DMS53 (cell line): ENCODE measurements at regions not wholly inside any gene's neighbourhood (a gene's known extent, or its start where the extent isn't known, plus 50 kb on each side); places are given as distances from the start of the nearest gene placed in this dataset.

ENCODE experiments used
- DNase-seq: peaks from one replicate; lab custom pipeline; 2025; lab: John Stamatoyannopoulos, UW

DNA sequence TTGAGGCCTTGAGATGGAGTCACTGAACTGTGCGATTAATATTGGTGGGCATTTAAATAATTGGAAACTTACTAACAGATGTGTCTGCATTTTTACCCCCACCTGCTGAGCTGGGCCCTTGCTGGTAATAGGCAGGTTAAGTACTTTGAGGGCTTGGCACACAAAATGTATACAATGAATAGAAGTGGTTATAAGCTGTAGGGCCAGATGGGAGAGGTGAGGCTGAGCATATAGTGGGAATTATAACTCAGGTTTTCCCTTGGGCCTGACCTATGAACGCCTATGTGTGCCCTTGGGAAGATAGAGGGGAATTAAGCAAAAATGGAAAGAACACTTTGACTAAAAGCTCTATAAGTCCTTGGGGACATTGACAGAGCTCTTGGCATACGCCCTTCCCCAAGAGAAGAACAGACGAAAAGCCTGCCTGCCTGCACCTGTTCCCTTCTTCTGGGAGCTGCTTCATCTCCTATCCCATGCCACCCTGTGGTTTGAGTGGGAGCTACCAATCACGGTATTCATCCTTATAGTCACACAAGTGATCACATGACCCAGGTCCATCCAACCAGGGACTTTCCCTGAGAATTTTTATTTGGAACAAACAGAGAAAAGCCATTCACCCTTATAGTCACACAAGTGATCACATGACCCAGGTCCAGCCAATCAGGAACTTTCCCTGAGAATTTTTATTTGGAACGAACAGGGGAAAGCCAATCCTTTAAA is 260.7 kb upstream of the CSF3R start:
- DNase-seq: no peak

DNA sequence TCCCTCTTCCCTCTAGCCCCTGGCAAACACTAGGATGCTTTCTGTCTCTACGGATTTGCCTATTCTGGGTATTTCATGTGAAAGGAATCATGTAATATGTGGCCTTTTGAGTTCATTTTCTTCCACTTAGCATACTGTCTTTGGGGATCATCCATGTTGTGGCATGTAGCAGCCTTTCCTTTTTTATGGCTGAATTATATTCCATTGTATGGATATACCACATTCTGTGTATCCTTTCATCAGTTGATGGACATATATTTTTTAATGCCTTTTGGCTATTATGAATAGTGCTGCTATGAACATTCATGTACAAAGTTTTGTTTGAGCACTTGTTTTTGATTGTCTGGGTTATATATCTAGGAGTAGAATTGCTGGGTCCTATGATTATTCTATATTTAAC is 258.4 kb upstream of the CSF3R start:
- DNase-seq: no peak

DNA sequence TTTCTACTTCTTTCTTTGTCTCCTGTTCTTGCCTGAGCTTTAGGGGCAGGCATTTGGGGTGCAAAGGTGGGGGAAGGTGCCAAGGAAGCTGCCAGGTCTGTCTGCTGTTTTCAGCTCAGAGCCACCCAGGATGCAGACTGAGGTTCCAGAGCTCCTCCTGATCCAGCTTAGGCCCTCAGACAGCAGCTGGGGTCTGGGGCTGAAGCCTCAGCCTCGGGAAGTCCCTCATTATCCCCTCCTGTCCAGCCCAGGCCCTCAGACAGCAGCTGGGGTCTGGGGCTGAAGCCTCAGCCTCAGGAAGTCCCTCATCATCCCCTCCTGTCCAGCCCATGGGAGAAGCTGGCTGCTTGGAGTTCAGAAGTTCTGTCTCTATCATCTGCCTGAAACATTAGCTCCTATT is 257.7 kb upstream of the CSF3R start:
- no peak for DNase-seq

DNA sequence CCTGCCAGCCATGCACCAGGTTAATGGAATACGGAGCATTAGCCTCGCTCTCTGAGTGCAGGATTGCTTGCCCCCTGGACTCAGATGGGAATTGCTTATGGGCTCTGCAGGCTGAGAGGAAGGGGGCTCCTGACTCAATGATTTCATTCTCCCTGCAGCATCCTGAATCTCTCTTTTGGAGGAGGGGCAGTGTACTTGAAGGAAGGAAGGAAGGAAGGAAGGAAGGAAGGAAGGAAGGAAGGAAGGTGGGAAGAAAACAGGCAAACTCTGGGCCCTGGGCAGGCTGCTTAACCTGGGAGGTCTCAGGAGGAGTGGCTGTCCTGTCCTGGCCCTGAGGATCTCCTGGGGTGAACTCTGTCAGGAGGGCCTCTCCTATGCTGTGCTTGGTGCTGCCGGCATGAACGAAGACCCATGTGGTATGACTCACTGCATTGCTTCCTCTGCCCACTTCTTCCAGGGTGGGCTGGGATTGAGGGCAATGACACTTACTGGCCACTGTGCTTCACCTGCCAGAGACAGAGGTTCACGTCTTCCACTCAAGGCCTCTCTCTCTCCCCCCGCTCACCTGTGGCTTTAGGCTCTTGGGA is 257.1 kb upstream of the CSF3R start:
- no peak for DNase-seq

DNA sequence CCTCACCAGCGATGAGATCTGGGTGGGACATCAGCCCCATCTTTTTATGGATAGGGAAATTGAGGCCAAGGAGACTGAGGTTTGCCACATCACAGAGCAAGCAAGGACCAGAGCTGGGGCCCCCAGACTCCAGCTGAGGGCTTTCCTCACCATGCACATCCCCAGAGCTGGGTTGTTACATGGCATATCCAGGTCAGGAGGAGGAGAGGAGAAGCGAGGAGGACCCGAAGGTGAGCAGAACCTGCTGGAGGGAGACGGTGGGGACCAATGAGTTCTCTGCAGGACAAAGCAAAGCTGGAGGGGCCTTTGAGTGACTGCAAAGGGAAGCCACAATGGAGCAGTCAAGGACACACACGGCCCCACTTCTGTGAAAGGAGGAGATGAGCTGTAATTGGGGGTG is 255.5 kb upstream of the CSF3R start:
- DNase-seq: no peak

DNA sequence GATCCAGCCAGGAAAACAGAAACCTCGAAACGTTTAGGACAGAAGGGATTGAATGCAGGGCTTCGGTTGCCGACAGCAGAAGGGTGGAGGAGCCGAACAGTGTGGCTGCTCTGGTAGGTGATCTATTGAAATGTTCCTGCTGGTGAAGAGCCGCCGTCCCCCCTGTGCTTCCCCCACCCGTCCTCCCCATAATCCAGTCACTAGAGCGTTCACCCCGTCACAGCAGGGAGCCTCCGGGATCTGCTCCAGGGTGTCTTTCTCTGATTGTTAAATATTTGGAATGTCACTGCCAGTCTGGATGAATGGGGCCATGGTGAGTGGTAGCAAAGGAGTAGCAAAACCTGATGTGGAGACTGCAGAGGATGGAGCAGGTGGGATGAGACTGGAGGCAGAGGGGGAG is 255.1 kb upstream of the CSF3R start:
- no peak for DNase-seq

DNA sequence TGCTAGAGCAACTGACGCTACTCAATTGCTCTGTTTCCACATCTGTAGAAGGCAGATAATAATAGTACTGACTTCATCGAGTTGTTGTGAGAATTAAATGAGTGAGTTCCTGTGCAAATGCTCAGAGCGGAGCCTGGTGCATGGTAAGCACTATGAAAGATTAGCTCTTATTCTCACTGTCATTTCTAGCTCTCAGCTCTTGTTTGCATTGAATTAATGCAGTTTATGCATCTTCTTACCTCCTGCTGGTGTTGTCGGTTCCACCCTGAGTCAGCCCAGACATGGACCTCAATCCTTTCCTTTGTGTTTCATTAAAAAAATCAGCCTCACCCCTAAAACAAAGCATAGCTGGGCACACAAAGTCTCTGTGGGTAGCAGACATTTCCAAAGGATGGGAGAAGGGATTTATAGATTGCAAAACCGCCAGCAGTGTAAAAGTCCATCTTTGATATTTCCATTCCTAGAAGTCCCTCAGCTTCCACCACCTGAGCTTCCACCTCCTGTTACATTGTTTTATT is 254.4 kb upstream of the CSF3R start:
- no peak for DNase-seq

DNA sequence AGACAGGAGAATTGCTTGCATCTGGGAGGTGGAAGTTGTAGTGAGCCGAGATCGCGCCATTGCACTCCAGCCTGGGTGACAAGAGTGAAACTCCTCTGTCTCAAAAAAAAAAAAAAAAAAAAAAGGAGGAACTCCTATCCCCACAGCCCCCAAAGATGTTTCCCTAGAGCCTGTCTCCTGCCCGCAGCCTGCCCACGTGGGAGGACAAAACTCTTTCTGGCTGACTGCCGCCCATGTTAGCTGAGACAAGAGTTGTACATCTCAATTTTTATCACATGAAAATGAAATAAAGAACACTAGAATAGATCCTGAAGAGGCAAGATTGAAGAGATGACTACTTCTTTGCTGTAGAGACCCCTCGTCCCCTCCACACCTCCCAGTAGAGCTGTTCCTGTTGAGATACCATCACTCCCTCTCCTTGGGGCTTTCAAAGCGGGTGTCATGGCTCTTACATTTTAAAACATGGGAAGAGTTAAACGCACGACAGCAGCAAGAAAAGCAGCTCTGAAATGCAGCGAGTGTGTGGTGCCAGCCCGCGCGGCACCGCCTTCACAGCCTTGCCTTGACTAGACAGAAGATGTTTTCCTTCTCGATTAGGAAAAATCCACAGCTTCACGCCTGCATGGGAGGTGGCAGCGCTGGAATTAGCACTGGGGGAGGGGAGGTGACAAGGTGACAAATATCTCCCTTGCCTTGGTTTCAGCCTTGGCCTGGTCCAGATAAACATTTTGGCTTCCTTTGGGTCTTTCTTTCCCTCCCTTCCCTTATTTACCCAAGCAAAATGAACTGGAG is 253.4 kb upstream of the CSF3R start:
- no peak for DNase-seq

DNA sequence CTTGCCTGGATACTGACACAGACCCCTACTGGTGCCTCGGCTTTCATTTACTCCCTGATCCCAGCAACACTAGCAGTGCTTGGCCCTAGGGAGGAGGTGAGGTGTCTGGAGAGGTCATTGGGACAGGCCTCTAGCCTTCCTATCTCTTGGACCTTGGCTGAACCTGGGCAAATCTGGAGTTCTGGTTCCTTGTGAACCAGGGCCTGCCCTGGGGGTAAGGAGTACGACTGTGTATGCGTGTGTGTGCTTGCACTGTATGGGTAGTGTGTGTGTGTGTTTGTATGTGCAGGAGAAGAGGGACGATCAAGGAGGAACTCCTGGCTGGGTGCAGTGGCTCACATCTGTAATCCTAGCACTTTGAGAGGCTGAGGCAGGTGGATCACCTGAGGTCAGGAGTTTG is 252.7 kb upstream of the CSF3R start:
- DNase-seq: no peak

DNA sequence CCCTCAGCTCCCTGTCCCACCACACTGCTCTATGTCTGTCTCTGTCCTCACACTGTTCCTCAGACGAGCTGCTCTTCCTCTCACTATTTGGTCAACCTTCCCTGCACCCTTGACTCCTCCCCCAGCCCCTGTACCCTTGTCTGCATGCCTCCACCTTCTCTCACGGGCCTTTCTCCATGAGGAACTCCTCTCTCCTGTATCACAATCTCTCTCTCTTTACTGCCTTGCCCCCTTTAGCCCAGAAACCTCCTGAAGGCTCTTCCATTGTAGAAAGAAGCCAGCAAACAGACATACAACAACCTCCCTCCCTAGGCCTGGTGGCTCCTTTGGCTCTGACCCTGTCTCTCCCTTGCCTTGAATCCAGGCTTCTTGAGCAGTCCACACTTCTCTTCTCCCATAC is 251.6 kb upstream of the CSF3R start:
- no peak for DNase-seq

DNA sequence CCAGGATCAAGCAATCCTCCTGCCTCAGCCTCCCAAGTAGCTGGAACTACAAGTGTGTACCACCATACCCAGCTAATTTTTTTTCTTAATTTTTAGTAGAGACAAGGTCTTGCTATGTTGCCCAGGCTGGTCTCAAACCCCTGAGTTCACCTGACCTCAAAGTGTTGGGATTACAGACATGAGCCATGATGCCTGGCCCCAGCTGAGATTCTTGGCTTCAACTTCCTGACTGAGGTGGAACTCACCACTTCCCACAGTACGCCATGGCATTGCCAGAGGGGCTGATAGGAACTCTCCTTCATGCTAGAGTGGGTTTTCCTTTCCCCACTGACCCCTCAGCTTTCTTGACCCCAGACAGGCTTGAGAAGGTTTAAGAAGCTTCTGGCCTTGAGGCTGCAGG is 251.0 kb upstream of the CSF3R start:
- DNase-seq: no peak

DNA sequence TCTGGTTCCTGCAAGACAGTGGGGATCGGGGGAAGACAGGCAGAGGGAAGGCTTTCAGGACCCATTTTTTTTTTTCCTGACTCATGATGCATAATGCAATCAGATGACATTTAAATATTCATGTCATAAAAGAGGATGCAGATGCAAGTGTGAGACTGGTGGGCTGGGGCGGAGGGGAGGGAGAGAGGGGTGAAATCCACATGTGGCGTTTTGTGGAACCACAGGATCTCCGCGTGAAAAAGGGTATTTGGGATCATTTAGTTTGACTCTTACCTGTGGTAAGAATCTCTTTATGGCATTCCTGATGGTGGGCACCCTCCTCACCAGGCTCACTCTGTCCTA is 249.3 kb upstream of the CSF3R start:
- no peak for DNase-seq

DNA sequence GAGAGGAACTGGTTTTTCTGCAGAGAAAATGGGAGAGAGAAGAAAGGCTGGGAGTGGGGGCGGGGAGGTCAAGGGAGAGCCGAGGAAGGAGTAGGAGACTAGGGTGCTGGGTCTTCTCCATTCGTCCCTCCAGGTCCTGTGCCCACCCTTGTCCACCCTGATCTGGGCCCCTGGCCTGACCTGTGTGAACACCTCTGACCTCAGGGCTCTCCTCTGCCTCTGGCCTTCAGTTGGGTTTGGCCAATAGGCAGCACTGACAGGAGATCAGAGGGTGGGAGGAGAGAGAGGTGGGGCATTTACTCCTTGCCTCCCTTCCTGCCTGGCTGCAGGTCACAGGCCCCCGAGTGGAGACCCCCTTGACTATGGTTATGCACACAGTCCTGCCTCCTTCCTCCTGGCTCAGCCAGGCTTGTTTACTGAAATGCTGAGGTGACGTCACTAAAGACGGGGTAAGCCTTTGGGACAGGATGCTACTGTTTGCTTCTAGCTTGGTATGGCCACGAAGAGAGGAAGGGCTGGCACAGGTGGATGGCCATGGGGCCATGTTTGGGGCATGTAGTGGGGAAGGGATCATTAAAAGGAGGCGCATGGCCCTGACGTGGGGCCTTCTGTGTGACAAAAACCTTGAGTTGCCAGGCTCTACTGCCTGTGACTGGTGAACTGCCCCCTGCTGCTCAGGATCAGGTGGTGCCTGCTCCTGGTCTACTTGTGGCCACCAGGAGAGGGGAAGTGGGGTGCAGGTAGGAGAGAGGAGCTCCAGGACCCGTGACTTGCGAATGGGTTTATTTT is 248.7 kb upstream of the CSF3R start:
- peak; percentile 15 for DNase-seq

DNA sequence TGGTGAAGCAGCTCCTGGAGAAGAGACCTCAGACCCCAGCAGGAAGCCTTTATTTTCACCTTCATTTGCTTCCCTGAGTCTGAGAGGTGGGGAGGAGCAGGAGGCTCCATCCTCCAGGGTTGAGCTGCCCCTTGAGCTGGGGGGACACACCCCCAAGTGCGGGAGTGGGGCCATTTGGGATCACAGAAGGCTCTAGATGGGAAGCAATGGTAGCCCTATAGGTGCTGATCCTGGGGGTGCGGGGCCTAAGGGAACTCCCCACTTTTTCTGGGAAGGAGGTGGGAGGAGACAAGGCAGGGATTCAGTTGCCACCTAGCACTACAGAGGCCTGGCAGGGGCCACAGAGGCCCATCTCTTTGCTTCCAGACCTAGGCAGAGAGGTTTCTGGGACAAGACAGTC is 247.9 kb upstream of the CSF3R start:
- DNase-seq: no peak

DNA sequence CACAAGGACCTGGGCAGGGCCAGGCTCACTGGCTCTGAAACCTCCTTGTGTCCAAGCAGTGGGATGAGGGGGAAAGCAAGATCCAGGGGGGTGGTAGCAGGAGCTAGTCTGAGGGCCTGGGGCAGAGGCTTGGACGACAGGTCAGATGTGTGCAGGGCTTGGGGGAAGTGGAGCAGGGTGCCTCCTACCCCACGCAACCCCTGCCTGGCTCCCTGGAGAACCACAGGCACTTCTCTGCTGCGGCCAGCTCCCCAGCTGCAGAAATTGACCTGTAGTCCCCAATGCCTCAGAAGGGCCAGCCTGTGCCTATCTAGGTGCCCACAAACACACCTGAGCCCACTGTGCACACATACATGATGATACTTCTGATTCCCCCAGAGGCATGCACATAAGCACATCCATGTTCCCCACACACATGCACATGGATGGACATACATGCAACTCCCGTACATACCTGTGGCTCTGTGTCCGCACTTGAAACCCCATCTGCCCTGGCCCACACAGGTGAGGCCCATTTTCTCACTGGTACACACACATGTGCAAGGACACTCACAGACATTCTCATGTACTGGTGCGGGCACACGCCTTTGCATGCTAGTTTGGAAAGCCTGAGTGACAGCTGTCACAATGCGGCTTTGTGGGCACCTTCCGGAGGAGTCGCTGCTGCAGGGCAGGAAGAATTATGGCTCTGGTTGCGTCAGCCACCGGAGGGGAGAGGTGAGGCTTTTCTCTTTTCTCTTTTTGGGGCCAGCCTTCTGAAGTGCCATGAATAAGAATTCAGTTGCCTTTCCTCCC is 247.2 kb upstream of the CSF3R start:
- DNase-seq: no peak

DNA sequence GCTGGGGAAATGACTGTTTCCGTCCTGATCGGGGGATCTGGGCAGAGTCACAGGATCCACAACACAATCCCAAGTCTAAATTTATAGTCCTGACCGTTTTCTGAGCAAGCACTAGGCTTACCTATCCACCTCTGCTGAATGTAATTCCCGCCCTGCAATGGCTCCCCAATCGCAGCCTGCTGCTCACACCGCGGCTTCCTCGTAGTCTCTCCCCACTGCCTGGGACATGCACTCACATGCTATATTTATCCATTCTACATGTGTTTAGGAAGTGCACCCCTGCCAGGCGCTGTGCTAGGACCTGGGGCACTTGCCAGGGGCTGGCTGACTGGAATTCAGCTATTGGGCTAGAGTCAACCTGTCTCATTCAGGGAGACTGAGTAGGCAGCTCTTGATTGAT is 246.6 kb upstream of the CSF3R start:
- DNase-seq: no peak

DNA sequence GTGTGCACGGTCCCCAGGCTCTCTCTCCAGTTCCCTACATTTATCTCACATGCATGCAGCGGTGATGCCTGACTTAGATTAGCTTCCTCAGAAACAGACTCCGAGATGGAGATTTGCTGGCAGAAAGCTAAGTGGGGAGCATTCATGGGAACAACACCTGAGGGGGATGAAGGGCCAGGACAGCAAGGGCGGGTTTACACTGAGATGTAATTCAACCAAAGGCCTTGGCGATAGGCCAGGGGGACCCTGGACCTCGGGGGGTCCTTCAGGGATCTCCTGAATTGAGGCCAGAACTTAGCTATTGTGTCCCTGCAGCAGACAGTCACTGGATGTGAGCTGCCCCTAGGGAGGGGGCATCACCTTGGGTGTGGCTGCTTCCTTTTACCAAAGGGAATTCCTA is 246.1 kb upstream of the CSF3R start:
- DNase-seq: no peak

DNA sequence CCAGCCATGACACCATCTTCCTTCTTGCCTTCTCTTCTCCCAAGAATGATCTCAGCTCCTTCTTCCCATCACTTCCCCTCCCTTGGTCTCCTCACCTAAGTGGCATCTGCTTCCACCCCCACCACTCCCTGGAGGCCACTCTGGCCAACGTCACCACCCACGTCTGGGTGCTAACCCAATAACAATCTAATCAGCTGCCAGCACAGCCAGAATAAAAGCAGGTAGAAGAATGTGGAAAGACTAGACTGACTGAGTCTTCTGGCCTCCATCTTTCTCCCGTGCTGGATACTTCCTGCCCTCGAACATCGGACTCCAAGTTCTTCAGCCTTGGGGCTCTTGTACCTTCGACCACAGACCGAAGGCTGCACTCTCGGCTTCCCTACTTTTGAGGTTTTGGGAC is 245.3 kb upstream of the CSF3R start:
- DNase-seq: no peak

DNA sequence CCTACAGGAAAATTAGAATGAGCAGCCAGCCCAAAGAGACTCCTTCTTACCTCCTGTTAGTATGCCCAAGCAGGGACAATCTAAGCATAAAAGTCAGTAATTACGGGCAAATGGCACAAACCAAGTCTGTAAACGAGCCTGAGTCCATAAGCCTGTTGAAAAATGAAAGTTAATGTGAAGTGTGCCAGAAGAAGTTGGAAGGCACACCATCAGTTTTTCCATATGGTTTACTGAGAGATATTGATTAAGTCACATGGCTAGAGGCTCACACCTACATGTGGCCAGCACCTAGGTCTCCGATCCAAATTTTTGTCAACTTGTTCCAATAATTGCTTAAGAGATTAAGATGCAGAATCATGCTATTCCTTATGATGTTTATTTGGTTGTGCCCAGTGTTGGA is 242.4 kb upstream of the CSF3R start:
- no peak for DNase-seq

DNA sequence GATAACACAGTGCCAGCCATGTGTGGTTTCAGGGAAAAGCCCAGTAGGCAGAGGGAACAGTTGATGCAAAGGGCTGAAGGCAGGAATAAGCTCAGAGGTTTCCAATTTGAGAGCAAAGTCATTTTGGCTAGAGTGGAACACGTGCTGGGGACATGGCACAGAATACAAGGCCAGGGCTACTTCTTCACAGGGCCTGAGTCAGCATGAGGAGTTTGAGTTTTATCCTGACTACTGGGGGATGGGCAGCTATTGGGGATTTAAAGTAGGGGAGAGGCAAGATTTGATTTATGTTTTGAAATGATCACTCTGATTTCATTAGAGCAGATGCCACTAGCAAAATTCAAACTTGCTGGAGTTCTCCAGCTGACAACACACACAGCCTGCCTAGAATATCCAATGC is 241.1 kb upstream of the CSF3R start:
- DNase-seq: no peak

DNA sequence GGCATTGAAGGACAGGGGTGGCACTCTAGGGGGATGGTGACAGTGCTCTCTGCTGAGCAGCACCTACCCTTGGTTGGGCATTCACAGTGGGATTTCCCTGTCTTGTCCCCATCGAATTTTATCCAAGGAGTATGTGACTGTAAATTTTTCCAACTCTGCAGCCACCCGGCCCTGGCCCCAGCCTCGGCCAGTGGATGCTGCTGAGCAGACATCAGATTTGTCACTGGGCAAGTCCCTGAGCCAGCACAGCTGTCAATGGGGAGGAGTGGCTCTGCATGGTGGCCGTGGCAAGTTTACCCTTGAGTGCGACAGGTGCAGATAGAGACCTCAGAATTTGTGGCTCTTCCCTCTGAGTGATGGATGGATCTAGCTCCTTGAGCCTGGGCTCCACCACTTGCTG is 240.2 kb upstream of the CSF3R start:
- DNase-seq: no peak

DNA sequence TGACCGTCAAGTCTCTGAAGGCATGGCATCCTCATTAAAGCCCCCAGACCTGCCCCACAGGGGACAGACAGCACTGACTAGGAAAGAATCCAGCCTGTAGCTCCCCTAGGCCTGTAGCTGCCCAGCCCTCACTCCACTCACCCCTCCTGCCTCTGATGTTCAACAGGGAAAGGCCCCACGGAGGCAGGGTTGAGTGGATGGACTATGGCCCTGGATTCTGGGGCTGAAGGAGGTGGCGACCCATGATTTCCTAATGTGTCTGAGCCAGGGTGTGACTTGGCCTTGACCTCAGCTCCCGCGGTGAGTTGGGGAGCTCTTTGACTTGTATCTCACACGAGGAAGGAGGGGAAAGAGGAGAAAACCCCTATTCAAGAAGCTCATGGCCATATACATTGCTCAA is 238.5 kb upstream of the CSF3R start:
- DNase-seq: no peak
